ENCODE measurements at regions not wholly inside any gene's neighbourhood (a gene's known extent, or its start where the extent isn't known, plus 50 kb on each side); places are given as distances from the start of the nearest gene placed in this dataset.

GRCh38 chr6:19943042-19943441, 105.9 kb downstream of the ID4 start:
- Histone ChIP-seq H3K4me3 (no peak overlapping the region), H3K4me1 (no peaks in the 10 kb centered on the region), H3K36me3 (no peaks in the 10 kb centered on the region), H3K9me3 (no peaks in the 10 kb centered on the region), H3K27ac (no peak overlapping the region), H3K27me3 (no peaks in the 10 kb centered on the region)
- TF ChIP-seq CTCF (IDR thresholded peaks at IDR 0.05) (no peak), EP300 (IDR thresholded peaks at IDR 0.05) (no peak), POLR2A (IDR thresholded peaks at IDR 0.05) (no peak)
- no peak for DNase-seq (ENCODE audit: low spot score in 2 of 2)

DNA sequence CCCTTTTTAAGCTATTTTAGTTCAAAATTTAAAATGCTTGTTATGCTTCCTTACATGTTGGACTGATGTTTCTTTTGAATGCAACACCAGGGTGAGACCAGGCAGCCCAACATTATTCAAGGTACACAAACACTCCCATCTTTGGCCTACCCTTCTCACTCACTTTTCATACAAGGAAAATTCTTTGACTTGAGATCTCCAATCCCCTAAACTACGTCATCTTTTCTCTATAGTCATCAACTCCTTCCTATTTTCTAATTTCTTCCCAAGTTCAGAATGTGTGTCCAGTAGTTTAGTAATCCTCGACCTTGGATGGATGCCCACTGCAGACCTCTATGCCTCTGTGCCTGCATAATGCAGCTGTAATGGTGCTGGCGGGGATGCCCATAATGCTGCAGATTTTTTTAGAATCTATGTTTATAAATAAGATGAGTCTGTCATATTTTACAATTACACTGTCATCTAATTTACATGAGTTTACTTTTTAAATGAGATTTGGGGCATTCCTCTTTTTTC, 108.7 kb downstream of the ID4 start:
- DNase-seq (ENCODE audit: low spot score in 2 of 2): peak in 1 of 2 donors; percentile 5
- Histone ChIP-seq H3K27me3 (no peaks in the 10 kb centered on the region), H3K4me1 (no peaks in the 10 kb centered on the region), H3K9me3 (no peaks in the 10 kb centered on the region), H3K4me3 (no peak overlapping the region), H3K36me3 (no peaks in the 10 kb centered on the region), H3K27ac (no peak overlapping the region)
- TF ChIP-seq EP300 (IDR thresholded peaks at IDR 0.05): no peak
- TF ChIP-seq POLR2A (IDR thresholded peaks at IDR 0.05): no peak
- no peak for TF ChIP-seq CTCF (IDR thresholded peaks at IDR 0.05)
- WGBS, 2 donors: 70 to 77% methylated on average over 3 of the region's 3 CpGs

- no peaks in the 10 kb centered on the region for H3K36me3 ChIP-seq
- no peak overlapping the region for H3K27ac ChIP-seq
- no peak for DNase-seq (ENCODE audit: low spot score in 2 of 2)
- no peak for TF ChIP-seq POLR2A (IDR thresholded peaks at IDR 0.05)
- no peak for TF ChIP-seq CTCF (IDR thresholded peaks at IDR 0.05)
- no peak for TF ChIP-seq EP300 (IDR thresholded peaks at IDR 0.05)
- H3K4me1 ChIP-seq: no peaks in the 10 kb centered on the region
- no peaks in the 10 kb centered on the region for H3K27me3 ChIP-seq
- H3K4me3 ChIP-seq: no peak overlapping the region
- whole genome bisulfite sequencing, 2 donors: 90 to 94% methylated on average over 1 of the region's 1 CpG
- peaks cover 0 to 9% (median 4%) of the 10 kb centered on the region in 4 donors for H3K9me3 ChIP-seq
Observed at GRCh38 chr6:19949155-19949554, 112.0 kb downstream of the ID4 start.

- Histone ChIP-seq H3K9me3 (peaks cover 0 to 6% (median 0%) of the 10 kb centered on the region in 4 donors), H3K27ac (no peak overlapping the region), H3K4me1 (no peaks in the 10 kb centered on the region), H3K4me3 (no peak overlapping the region), H3K36me3 (no peaks in the 10 kb centered on the region), H3K27me3 (no peaks in the 10 kb centered on the region)
- WGBS, 2 donors: 76 to 84% methylated on average over 2 of the region's 2 CpGs
- DNase-seq (ENCODE audit: low spot score in 2 of 2): no peak
- TF ChIP-seq CTCF (IDR thresholded peaks at IDR 0.05) (no peak), POLR2A (IDR thresholded peaks at IDR 0.05) (no peak), EP300 (IDR thresholded peaks at IDR 0.05) (no peak)
Observed at GRCh38 chr6:19964115-19964514, 126.9 kb downstream of the ID4 start.

DNA sequence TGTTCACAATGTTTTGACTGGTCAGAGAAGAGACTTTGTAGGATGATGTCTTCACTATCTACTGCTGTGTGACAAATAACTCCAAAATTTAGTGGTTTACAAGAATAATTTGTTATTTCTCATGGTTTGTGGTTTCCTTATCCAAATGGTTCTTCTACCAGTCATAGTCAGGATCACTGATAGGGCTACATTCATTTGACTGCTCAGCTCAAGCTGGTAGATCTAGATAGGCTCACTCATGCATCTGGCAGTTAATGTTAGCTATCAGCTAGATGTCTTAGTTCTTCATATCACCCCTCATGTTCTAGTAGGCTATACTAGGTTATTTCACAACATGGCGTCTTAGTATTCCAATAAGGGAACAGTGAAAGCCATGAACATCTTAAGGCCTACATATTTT, 131.0 kb downstream of the ID4 start:
- WGBS, 2 donors: 87 to 91% methylated on average over 1 of the region's 1 CpG
- Histone ChIP-seq H3K36me3 (no peaks in the 10 kb centered on the region), H3K27me3 (no peaks in the 10 kb centered on the region), H3K4me3 (no peak overlapping the region), H3K9me3 (no peaks in the 10 kb centered on the region), H3K4me1 (no peaks in the 10 kb centered on the region), H3K27ac (no peak overlapping the region)
- no peak for TF ChIP-seq CTCF (IDR thresholded peaks at IDR 0.05)
- TF ChIP-seq EP300 (IDR thresholded peaks at IDR 0.05): no peak
- TF ChIP-seq POLR2A (IDR thresholded peaks at IDR 0.05): no peak
- DNase-seq (ENCODE audit: low spot score in 2 of 2): no peak

All from tibial nerve (tissue), 4 donors.